HG02642 (cell line): ENCODE measurements at regions not wholly inside any gene's neighbourhood (a gene's known extent, or its start where the extent isn't known, plus 50 kb on each side); places are given as distances from the start of the nearest gene placed in this dataset.
"Not testable (repeated sequence)": the region's sequence is repeated elsewhere in the genome, so short reads cannot be mapped to it uniquely, and the experiment has no call there.

ENCODE experiments used
- ATAC-seq: cut with Tn5 transposase; IDR thresholded peaks from one replicate; pipeline ENCODE4 v1.9.1; 2021; ENCODE audit warnings: mild to moderate bottlenecking; ENCODE audit not compliant: unreplicated experiment, poor library complexity

- not testable (repeated sequence) for ATAC-seq
These were observed 55.7 kb upstream of the TERB2 start for GRCh38 chr15:44900796-44901195.

DNA sequence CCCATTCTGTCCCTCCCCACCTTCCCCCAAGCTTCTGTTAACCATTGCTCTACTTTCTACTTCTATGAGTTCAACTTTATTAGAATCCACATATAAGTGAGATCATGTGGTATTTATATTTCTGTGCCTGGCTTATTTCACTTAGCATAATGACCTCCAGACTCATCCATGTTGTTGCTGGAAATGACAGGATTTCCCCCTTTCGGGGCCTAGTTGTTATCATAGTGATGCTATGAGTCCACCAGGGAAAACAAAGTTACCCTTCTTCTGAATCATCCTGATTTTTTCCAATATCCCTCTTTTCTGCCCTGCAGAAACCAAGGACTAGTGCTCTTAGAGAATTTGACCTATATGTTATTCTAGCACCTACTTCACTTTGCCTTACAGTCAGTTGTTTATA lies 53.2 kb upstream of the TERB2 start:
- not testable (repeated sequence) for ATAC-seq

DNA sequence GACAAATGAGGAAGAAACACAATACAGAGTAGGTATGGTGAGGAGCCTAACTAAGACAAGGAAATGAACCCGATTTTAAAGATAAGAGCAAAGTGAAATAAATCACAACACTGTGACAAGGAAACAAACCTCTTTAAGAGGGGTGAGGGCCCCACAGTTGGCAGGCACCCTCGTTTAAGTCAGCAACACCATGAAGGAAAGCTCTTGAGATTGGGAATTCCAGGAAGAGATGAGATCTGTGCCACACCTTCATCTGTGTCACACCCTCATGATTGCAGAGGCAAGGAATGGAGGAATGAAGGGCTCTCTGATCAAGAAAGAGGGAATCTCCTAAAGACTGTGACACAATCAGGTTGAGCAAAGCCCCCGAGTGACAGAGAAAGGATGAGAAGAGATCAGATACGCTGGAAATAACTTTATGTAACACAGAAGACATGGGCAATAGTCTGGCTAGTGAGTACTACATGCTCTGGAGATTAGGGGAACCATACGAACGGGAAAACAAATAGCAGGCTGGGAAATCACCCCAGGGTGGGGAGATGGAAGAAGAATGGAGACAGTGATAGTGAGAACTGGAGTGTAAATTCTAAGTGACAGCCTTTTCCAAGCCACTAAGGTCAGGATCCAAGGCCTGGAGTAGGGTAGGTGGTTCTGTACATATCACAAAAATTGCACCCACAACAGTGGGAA lies 51.7 kb upstream of the TERB2 start:
- not testable (repeated sequence) for ATAC-seq
